HG03520 (cell line): ENCODE measurements at regions not wholly inside any gene's neighbourhood (a gene's known extent, or its start where the extent isn't known, plus 50 kb on each side); places are given as distances from the start of the nearest gene placed in this dataset.
"Not testable (repeated sequence)": the region's sequence is repeated elsewhere in the genome, so short reads cannot be mapped to it uniquely, and the experiment has no call there.

Experiments used
- ATAC-seq: cut with Tn5 transposase; IDR thresholded peaks from one replicate; pipeline ENCODE4 v1.9.1; 2021; ENCODE audit warnings: mild to moderate bottlenecking, moderate library complexity; ENCODE audit not compliant: unreplicated experiment

GRCh38 chr3:11739706-11740105 is 96.0 kb upstream of the VGLL4 start:
- no peak for ATAC-seq

- ATAC-seq = no peak
Observed at GRCh38 chr3:11739123-11739522, 95.4 kb upstream of the VGLL4 start.

- ATAC-seq = no peak
Observed at GRCh38 chr3:11737742-11738141, 94.0 kb upstream of the VGLL4 start.

GRCh38 chr3:11736136-11736833 is 92.6 kb upstream of the VGLL4 start:
- no peak for ATAC-seq

GRCh38 chr3:11735638-11736037 is 91.9 kb upstream of the VGLL4 start:
- no peak for ATAC-seq

- not testable (repeated sequence) for ATAC-seq
Observed at GRCh38 chr3:11735111-11735510, 91.4 kb upstream of the VGLL4 start.

GRCh38 chr3:11733914-11734313 is 90.2 kb upstream of the VGLL4 start:
- ATAC-seq = no peak

GRCh38 chr3:11727207-11727606 is 83.5 kb upstream of the VGLL4 start:
- ATAC-seq = no peak

GRCh38 chr3:11726146-11726545 is 82.4 kb upstream of the VGLL4 start:
- no peak for ATAC-seq

- ATAC-seq = not testable (repeated sequence)
Observed at GRCh38 chr3:11725340-11725641, 81.6 kb upstream of the VGLL4 start.

GRCh38 chr3:11724615-11725339 is 81.1 kb upstream of the VGLL4 start:
- peak; percentile 62 for ATAC-seq

GRCh38 chr3:11721479-11721878 is 77.8 kb upstream of the VGLL4 start:
- no peak for ATAC-seq

- ATAC-seq = no peak
Observed at GRCh38 chr3:11720917-11721411, 77.2 kb upstream of the VGLL4 start.

- ATAC-seq = no peak
Observed at GRCh38 chr3:11720304-11720898, 76.7 kb upstream of the VGLL4 start.

- peak; percentile 45 for ATAC-seq
Observed at GRCh38 chr3:11719406-11720303, 75.9 kb upstream of the VGLL4 start.

GRCh38 chr3:11718637-11719405 is 75.1 kb upstream of the VGLL4 start:
- peak; percentile 22 for ATAC-seq

GRCh38 chr3:11717768-11718636 is 74.3 kb upstream of the VGLL4 start:
- ATAC-seq = peak; percentile 21

- ATAC-seq = no peak
Observed at GRCh38 chr3:11717301-11717700, 73.6 kb upstream of the VGLL4 start.

- no peak for ATAC-seq
Observed at GRCh38 chr3:11716573-11717290, 73.0 kb upstream of the VGLL4 start.
